Esophagus (tissue), 2 donors: ENCODE measurements at regions not wholly inside any gene's neighbourhood (a gene's known extent, or its start where the extent isn't known, plus 50 kb on each side); places are given as distances from the start of the nearest gene placed in this dataset.

Experiments used
- H3K27ac ChIP-seq, 2 donors: one replicate each; pipeline ENCODE4 v1.5.1; 2013; ENCODE audit warnings: low read depth in 2 of 2, mild to moderate bottlenecking in 2 of 2, inconsistent platforms in 1 of 2, low read length in 1 of 2, moderate library complexity in 1 of 2
- H3K27me3 ChIP-seq, 2 donors: one replicate each; pipeline ENCODE4 v1.6.1; 2013; ENCODE audit warnings: low read length in 2 of 2, control low read depth in 1 of 2, mild to moderate bottlenecking in 1 of 2; ENCODE audit not compliant: insufficient read depth in 2 of 2, control insufficient read depth in 1 of 2
- H3K36me3 ChIP-seq, 2 donors: one replicate each; pipeline ENCODE4 v1.6.1; 2013; ENCODE audit warnings: low read length in 1 of 2; ENCODE audit not compliant: control insufficient read depth in 2 of 2, insufficient read depth in 2 of 2
- H3K4me1 ChIP-seq, 2 donors: one replicate each; pipeline ENCODE4 v1.6.1; 2013; ENCODE audit warnings: low read length in 1 of 2; ENCODE audit not compliant: control insufficient read depth in 2 of 2, insufficient read depth in 2 of 2
- H3K4me3 ChIP-seq, 2 donors: one replicate each; pipeline ENCODE4 v1.5.1; 2013; ENCODE audit warnings: low read length in 2 of 2, mild to moderate bottlenecking in 2 of 2, low read depth in 1 of 2, moderate library complexity in 1 of 2
- H3K9me3 ChIP-seq, 2 donors: one replicate each; pipeline ENCODE4 v1.6.1; 2013; ENCODE audit warnings: mild to moderate bottlenecking in 2 of 2, low read depth in 1 of 2, low read length in 1 of 2, moderate library complexity in 1 of 2; ENCODE audit not compliant: control insufficient read depth in 2 of 2, insufficient read depth in 1 of 2
- WGBS, 2 donors: extraction: QIAGEN DNeasy Blood & Tissue Kit; methylation state at CpG; one replicate each; pipeline ENCODE4 v1.1.7; 2013; 5-methylcytosine and 5-hydroxymethylcytosine counted together
- donor health status: healthy with polysubstance abuse.
- donor health status: Bipolar disorder and iron deficiency.

DNA sequence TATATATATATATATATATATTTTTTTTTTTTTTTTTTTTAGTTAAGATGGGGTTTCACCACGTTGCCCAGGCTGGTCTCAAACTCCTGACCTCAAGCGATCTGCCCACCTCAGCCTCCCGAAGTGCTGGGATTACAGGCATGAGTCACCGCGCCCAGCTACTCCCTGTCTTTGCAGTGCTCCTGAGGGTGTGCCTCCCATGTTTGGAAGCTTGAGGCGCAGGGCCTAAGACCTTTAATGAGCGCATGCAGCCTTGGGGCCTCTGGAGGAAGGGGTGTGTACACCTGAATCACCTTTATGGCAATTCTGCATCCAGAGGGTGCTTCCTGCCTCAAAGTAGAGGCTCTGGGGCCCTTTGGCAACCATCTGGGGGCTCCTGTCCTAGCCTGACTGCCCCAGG lies 219.4 kb upstream of the CIBAR2 start:
- 41 to 43% methylated on average over 7 of the region's 7 CpGs for WGBS, 2 donors
- Histone ChIP-seq H3K27me3 (no peaks in the 10 kb centered on the region), H3K36me3 (no peaks in the 10 kb centered on the region), H3K27ac (no peak overlapping the region), H3K4me3 (no peak overlapping the region), H3K4me1 (peaks cover 10 to 14% of the 10 kb centered on the region in 2 donors), H3K9me3 (no peaks in the 10 kb centered on the region)

DNA sequence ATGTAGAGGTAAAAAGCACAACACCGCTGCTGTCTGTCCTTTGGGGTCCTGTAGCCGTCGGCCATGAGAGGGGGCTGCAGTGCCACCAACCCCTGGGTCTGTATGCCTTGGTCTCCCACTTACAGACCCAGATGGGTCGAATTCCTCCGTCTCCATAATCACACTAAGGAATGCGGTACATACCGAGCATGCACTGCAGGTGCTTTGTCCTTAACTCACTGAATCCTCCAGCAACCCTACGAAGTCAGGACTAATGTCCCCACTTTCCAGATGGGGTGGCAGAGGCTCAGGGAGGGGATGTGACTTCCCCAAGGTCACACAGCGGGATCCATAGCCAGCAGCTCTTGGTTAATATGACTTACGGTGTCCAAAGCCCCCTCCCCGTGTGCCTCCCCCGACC lies 219.9 kb upstream of the CIBAR2 start:
- no peaks in the 10 kb centered on the region for H3K36me3 ChIP-seq
- H3K27me3 ChIP-seq = no peaks in the 10 kb centered on the region
- H3K4me3 ChIP-seq = no peak overlapping the region
- H3K4me1 ChIP-seq = peaks cover 10 to 16% of the 10 kb centered on the region in 2 donors
- H3K27ac ChIP-seq = no peak overlapping the region
- H3K9me3 ChIP-seq = no peaks in the 10 kb centered on the region
- WGBS, 2 donors = 77 to 89% methylated on average over 12 of the region's 12 CpGs

DNA sequence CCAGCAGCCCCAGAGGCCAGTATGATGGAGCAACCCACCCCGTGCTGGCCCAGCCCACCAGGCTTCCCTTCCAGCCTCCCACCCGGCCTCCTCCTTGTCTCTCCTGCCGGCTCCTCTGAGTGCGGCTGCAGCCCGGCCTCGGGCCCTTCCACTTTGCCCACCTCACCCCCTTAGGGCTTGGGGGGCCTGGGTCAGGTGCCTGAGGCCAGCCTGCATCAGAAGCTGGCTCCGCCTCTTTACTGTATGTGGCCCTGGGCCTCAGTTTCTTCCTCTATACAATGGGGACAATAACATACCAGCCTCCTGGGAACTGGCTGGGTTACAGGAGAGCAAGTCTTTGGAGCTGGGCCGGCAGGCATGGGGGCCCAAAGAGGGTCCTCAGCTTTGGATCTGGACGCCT lies 221.1 kb upstream of the CIBAR2 start:
- Histone ChIP-seq H3K36me3 (no peaks in the 10 kb centered on the region), H3K27me3 (no peaks in the 10 kb centered on the region), H3K4me1 (peaks cover 10 to 16% of the 10 kb centered on the region in 2 donors), H3K4me3 (no peak overlapping the region), H3K27ac (no peak overlapping the region), H3K9me3 (no peaks in the 10 kb centered on the region)
- WGBS, 2 donors = 93 to 94% methylated on average over 7 to 9 of the region's 9 CpGs

DNA sequence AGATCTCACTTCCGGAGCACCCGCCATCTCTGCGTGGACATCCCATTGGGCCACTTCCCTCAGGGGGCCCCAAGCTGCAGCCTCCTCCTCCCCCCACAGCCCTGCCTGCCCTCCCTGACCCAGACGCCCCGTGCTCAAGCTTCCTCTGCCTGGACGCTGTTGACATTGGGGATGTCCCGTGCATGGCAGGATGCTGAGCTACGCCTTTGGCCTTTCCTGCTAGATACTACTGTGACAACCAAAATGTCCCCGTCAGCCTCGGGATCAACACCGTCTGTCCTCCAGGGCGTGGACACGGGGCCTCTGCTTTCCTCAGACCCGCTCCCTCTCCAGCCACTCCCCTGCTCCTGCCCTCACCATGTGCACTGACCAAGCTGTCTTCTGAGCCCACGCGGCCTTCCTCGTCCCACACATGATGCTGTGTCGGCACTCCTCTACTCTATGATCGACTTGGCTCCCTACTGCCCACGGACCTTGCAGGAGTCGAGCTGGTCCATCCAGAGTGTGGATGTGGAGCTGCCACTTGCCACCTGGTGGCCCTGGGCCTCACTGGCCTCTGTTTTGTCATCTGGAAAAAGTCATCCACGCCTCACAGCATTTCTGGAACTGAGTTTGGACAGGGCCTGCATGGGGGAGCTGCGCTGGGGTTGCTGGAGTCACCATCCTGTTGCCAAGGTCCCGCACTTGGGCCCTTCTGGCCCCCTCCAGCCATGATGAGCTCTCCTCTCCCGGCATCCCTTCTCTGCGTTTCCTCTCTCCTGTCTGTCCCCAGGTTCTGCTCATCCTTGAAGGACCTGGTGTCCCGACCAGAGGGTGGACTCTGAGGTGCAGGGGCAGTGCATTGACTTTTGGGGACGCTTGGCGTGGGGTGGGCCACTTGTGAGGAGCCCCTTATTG lies 221.7 kb upstream of the CIBAR2 start:
- H3K9me3 ChIP-seq = no peaks in the 10 kb centered on the region
- peaks cover 6 to 16% of the 10 kb centered on the region in 2 donors for H3K4me1 ChIP-seq
- H3K27ac ChIP-seq = no peak overlapping the region
- no peaks in the 10 kb centered on the region for H3K36me3 ChIP-seq
- no peaks in the 10 kb centered on the region for H3K27me3 ChIP-seq
- WGBS, 2 donors = 82 to 86% methylated on average over 29 of the region's 29 CpGs
- H3K4me3 ChIP-seq = no peak overlapping the region

DNA sequence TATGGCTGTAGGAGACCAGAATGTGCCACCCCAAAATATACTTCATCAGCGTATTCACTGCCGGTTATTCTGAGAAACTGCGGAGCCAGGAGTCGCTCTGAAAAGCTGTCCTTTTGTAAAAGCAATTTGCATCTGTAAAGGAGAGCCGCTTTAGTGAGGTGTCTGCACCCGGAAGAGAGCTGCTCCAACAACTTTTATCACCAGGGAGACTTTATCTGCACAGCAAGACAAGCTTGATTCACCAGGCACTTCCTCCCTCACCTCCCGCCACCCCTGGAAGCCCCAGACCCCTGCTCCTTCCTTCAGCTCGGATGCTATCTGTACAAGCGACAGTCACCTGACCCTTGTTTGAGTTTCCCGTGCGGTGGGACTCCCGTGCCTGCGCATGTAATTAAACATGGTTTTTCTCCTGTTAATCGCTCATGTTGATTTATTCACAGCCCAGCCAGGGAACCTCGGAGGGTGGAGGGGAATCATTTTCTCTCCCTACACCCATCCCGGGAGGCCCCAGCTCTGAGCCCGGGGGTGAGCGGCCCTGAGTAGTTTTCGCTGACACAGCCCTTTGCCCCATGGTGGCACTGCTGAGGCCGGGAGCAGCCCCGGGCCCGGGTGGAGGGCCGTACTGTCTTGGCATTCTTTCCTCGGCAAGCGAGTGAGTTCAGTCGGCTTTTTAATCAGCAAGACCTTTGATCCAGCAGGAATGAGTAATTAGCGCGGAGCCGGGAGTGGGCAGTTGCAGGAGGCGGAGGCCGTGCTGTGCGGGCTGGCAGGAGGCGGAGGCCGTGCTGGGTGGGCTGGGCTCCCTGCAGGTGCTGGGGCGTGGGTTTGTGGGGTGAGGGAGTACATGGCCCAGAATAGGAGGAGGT lies 222.7 kb upstream of the CIBAR2 start:
- Histone ChIP-seq H3K4me1 (peaks cover 2 to 14% of the 10 kb centered on the region in 2 donors), H3K27ac (no peak overlapping the region), H3K4me3 (no peak overlapping the region), H3K36me3 (no peaks in the 10 kb centered on the region), H3K27me3 (no peaks in the 10 kb centered on the region), H3K9me3 (no peaks in the 10 kb centered on the region)
- WGBS, 2 donors = 25 to 41% methylated on average over 35 of the region's 35 CpGs

DNA sequence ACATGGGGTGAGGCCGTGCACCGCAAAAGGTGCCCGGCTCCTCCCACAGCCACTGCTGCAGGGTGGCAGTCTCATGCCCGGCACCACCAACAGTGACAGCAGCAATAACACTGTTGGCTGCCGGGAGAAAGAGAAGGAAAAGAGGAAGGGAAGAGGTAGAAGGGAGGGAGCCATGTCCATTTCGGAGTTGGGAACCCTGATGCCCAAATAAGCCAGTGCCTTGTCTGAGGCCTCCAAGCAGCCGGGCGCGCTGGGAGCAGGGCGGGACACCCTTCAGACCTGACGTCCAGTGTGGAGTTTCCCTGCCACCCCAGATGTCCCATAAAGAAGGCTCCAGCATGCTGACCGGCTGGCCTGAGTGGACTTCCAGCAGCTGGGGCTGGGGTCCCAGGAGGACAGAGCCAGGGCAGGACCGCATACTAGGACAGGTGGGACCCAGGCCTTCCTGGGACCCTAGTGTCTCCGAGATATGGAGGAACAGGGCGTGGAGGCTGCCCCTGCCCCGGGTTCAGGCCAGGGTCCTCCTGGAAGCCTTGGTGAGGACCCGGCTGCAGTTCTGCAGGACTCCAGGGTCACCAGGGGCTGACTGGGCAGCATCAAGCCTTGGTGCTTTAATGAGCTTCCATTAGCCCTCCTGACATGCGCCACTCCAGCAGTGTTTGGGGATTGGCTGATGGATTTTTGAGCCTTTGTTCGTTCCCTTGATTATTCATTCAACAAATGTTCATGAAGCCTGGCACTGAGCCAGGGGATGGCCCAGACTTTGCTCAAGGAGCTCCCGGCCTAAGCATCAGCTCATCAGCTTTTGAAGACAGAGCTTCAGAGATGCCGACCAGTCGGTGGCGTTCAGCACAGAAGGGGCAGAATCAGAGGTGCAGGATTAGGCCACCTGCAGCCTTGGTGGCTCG lies 223.6 kb upstream of the CIBAR2 start:
- H3K4me3 ChIP-seq = no peak overlapping the region
- no peaks in the 10 kb centered on the region for H3K36me3 ChIP-seq
- peaks cover 0 to 14% of the 10 kb centered on the region in 2 donors for H3K4me1 ChIP-seq
- H3K27me3 ChIP-seq = no peaks in the 10 kb centered on the region
- no peaks in the 10 kb centered on the region for H3K9me3 ChIP-seq
- H3K27ac ChIP-seq = no peak overlapping the region
- 61 to 73% methylated on average over 24 of the region's 24 CpGs for WGBS, 2 donors

DNA sequence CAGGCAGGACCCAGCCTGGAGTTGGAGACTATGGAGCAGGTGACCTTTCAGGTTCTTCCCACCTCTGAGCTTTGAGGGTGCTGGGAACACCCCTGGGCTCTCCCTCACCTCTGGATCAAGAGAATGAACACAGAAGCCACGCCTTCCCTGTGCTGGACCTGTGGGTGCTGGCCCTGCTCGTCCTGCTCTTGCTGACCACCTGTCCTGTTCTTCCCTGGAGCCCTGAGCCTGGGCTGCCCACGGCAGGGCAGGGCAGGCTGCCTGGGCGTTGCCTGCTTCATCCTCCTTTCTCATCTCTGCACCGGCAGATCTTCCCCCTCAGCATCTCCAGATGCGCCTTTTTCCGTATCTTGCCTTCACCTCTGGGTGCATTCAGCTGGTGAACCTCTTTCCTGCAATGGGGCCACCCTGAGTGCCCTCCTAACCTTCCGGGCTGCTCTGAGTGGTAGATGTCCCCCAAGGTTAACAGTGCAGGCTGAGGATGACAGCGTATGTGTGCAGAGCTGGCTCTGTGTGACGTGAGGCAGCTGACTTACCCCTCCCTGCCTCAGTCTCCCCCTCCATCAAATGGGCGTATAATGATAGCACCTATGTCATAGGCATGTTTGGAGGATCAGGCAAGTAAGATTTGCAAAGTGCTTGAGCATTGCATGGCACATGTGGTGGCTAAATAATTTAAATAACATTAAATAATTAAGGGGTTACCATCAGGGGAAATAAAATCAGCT lies 225.8 kb upstream of the CIBAR2 start:
- Histone ChIP-seq H3K36me3 (no peaks in the 10 kb centered on the region), H3K4me3 (no peak overlapping the region), H3K9me3 (no peaks in the 10 kb centered on the region), H3K27me3 (no peaks in the 10 kb centered on the region), H3K4me1 (peaks cover 0 to 11% of the 10 kb centered on the region in 2 donors), H3K27ac (no peak overlapping the region)
- 89 to 92% methylated on average over 11 of the region's 11 CpGs for WGBS, 2 donors

DNA sequence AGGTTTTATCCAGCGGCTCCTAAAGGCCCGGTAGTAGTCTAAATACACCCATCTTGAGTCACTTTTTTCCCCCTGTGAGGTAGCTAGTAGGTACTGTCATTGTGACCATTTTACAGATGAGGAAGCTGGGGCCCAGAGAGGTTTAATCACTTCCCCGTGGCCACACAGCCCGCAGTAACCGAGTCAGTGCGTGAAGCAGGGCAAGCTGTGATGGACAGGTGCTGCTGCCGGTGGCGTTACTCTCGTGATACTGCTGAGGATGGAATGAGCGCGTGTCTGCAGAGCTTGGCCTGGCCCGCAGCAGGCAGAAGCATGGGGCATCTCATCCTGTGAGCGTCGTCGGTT lies 226.3 kb upstream of the CIBAR2 start:
- Histone ChIP-seq H3K4me1 (peaks cover 0 to 11% of the 10 kb centered on the region in 2 donors), H3K27me3 (no peaks in the 10 kb centered on the region), H3K4me3 (no peak overlapping the region), H3K27ac (no peak overlapping the region), H3K36me3 (no peaks in the 10 kb centered on the region), H3K9me3 (no peaks in the 10 kb centered on the region)
- WGBS, 2 donors = 92% methylated on average over 15 of the region's 15 CpGs
